DLD1 (cell line): ENCODE measurements at regions not wholly inside any gene's neighbourhood (a gene's known extent, or its start where the extent isn't known, plus 50 kb on each side); places are given as distances from the start of the nearest gene placed in this dataset.

ENCODE experiments used
- in situ Hi-C: cut with HindIII; loops from 2 replicates; pipeline ENCODE4 v1.10.0; 2017; ENCODE audit warnings: low sequenced_read_pairs

DNA sequence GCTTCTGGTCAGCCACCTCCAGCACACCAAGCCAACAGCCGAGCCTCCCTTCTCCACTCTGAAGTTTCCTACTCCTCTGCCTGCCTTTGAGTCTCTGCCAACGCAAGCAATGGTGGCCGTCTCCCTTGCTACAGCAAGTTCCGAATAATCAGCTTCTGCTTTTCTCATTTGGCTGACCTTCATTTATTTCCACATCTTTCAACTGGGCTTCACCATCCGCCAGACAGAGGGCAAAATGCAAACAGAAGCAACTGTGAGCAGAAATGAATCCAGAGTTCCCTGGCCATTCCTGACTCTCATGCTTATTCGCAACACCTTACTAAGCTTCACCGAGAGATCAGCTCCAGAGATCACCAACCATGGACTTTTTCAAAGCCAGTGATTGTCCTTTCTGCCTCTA is 621.0 kb downstream of the NPHP4 start:
- in situ Hi-C loops: no loop called here

DNA sequence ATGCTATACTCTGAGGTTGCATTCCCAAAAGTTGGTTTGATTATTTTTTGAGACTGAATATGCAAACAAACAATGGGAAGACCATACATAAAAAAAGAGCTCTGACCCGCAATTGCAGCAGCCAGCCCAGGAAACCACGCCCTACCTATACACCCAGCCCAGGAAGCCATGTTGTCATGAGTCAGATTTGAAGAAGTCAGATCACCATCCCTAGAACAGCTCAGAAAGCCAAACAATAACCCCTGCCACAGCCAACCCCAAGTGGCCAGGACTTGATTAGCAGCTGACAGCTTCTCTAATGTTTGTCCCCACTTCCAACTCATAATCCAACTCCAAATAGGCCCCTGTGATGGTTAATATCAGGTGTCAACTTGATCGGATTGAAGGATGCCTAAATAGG is 621.9 kb downstream of the NPHP4 start:
- in situ Hi-C loops: no loop called here

DNA sequence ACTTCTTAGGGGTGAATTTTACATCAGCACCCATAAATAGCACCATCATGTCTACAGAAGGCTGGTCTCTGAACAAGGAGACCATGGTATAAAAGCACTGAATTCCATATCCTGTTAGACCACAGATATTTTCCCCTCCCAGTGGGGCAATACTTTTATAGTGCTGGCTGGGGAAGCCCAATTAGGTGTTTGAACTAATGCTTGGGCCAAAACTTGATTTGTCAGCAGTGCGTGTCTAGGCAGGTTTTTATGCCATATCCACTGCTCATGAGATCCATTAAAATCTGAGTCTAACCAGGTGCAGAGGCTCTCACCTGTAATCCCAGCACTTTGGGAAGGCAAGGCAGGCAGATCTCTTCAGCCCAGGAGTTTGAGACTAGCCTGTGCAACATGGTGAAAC is 623.0 kb downstream of the NPHP4 start:
- in situ Hi-C loops: no loop called here

DNA sequence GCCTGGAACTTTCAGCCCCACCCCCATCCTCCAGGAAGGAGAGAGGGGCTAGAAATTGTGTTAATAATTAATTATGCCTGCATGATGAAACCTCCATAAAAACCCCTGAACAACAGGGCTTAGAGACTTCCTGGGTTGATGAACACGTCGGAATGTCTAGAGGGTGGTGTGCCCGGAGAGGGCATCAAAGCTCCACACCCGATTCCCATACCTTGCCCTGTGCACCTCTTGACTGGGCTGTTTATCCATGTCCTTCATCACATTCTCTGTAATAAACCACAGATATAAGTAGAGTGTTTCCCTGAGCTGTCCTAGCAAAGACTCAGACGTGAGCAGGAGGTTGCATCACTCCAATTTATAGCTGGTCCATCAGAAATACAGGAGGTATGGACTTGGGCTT is 624.0 kb downstream of the NPHP4 start:
- in situ Hi-C loops: no loop called here

DNA sequence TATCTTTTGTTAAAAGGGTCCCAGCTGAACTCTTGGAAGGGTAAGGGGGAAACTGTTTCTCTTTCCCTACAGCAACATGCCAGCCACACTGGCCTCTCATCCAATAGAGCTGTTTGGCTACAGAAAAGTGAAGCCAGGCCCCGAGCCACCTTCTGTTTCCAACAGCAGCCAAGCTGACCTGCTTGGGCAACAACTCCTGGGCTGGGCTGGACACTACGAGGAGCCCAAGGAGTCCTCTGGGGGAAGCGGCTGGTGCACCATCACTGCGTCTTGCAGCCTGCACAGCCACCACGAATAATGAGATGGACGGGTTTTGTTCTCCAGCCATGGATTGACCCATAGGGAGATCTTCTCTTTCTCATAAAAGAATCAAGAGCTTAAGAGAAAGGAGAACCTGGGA is 624.9 kb downstream of the NPHP4 start:
- in situ Hi-C loops: no loop called here

DNA sequence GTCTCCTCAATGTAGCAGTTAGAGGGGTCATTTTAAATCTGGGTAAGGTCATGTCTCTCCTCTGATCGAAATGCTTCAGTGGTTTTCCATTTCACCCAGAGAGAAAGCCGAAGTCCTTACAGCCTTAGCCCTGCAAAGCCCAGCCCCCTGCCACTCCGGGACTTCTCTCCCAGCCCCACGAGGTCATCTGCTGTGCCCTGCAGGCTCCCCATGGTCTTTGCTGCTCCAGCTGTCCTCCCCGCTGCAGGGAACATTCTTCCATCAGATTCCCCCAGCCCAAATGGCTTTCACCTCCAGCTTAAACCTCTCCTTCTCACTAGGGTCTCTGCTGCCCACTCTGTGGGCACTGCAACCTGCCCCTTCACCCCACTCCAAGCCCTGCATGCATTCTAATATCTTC is 626.5 kb downstream of the NPHP4 start:
- in situ Hi-C loops: no loop called here

DNA sequence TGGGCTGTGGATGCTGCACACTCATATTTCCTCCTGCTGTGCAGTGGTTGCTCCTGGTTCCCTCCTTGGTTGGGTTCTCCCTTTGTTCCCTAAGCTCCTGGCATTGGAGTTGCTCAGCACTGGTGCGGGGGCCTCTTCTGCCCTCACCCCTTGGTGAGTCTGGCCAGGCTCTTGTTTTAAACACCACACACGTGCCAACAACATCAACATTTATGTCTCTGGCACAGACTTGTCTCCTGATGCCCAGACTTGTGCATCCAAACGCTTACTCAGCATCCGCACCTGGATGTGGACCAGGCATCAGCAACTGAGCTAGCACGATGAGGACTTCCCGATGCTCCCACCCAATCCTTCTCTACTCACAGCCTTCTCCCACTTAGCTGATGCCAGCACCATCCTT is 627.6 kb downstream of the NPHP4 start:
- in situ Hi-C loops: no loop called here

DNA sequence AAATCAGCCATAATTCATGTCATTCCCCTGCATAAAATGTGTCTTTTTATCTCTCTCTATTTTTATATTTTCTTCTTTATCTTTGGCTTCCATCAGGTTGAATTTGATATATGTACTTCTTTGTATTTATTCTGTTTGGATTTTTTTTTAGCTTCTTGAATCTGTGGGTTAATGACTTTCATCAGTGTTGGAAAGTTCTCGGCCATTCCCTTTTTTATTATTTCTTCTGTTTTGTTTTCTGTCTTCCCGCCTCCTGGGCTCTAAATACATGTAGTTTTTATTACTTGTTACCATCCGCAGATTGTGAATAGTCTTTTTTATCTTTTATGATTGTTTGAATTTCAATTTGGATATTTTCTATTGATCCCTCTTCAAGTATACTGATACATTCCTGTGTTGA is 637.5 kb downstream of the NPHP4 start:
- in situ Hi-C loops: no loop called here

DNA sequence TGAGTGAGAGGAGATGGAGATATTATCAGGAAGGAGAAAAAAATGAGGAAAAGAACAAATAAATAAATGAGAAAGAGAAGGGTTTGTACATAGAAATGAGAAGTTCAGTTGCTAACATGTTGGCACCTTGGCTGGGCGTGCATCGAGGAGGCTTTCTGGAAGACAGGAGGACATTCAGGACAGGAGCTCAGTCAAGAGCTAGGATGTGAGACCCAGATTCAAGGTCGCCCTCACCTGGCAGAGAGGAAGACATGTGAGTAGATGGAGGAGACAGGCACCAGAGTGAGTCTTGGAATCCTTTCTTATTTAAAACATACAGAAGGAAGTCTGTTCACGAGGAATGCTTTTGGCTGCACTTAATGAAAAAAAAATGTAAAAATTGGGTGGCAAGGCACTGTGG is 640.9 kb downstream of the NPHP4 start:
- in situ Hi-C loops: no loop called here

DNA sequence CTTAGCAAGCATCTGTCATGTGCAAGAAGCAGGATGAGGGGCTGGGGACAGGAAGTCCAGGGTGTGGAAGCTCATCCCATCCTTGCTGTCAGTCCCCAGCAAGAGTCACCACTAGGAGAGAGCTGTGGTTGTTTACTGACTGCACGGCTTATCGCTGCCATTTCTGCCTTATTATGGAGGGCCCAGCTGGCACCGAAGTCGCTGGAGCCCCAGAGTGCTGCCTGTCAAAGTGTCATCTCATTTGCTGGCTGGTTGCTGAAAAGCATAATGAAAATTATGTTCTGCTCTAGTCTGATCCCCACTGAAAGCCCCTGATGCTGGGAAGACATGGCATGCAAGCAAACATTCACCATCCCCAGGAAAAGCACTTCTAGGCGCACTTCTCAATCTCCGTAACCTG is 642.7 kb downstream of the NPHP4 start:
- in situ Hi-C loops: no loop called here

DNA sequence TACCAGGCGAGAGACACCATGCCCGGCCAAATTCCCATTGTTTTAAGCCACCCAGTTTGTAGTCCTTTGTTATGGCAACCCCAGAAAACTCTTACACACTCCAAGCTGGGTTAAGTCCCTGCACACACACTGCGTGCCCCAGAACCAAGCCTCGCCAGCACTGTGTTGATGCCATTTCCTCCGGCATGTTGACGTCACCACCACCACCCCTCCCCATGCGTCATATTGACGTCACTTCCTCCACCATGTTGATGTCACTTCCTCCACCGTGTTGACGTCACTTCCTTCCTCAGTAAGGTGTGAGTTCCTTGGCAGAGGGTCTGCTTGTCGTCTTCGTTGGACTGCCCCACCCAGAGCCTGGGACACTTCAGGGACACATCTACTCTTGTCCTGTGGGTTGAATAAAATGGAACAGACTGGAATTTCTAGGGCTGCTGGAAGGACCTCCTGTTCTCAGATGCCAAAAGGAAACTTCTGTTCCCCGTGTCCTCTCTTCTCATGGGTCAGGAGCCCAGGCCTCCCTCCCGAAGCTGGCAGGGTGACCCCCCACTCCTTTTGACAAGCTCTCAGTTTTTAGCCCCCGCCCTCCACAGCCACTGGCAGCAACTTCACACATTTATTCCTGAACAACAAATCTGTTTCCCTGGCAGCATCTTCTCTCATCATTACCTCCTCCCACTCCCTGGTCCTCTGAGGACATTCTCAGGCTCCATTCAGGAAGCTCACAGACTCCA is 643.3 kb downstream of the NPHP4 start:
- in situ Hi-C loops: no loop called here

DNA sequence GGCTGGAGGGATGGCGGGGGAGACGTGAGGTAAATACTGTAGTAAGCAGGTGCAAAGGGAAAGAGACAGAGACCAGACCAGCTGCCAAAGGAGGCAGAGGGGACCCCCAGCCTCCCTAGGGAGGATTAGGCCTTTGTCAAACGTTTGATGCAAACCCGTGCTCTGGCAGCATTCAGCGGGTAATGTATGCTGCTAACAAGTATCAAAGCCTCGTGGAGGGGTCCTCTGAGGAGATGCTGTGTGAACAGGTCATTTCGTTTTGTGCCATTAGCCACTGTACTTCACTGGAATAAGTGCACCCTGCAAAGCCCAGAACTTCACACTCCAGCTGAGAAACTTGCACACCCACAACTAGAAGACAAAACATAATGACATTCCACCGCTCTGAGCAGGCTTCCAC is 644.5 kb downstream of the NPHP4 start:
- in situ Hi-C loops: no loop called here

DNA sequence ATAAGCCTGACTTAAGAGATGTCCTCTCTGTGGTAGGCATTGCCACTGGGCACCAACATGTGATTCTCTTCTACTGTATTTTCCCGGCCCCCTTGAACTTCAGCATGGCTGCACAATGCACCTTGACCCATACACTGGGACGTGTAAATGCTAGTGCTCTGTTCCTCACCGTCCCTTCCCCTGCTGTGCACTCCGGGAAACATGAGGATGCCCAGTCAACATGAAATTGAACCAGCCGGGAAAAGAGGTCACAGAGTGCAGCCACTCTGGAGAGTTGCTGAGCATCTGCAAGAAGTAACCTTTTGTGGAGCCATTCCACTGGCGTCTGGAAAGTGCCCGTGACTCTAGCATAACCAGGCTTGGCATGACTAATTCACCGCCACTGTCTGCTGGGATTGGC is 646.7 kb downstream of the NPHP4 start:
- in situ Hi-C loops: no loop called here

DNA sequence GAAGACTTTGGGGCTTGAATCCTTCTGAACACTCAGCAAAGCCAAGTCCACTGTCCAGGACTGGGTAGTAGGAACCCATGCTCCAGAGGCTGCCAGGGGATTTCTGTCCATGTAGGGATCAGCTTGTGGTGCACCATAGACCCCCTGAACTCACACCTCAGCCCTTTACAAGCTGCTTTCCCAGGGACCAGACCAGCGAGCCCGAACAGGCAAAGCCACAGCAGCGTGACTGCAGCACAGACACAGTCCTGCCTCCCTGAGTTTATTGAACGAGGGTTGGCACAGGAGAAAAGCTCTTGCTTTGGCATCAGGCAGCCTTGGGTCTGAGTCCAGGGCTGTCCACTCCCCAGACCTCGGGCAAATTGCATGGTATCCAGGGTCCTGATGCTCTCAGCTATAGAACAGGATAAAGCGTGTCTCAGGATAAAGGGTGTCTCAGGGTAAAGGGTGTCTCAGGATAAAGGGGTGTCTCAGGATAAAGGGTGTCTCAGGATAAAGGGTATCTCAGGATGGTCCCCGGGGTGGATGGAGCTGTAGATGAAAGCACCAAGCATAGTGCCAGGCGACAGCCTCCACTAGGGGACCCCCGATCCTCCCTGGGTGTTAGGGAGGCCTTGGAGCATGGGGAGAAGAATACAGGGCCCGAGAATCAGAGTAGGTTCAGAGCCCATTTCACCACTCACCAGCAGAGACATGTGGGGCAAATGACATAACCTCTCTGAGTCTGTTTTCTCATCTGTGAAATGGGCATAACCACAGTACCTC is 648.8 kb downstream of the NPHP4 start:
- in situ Hi-C loops: no loop called here

DNA sequence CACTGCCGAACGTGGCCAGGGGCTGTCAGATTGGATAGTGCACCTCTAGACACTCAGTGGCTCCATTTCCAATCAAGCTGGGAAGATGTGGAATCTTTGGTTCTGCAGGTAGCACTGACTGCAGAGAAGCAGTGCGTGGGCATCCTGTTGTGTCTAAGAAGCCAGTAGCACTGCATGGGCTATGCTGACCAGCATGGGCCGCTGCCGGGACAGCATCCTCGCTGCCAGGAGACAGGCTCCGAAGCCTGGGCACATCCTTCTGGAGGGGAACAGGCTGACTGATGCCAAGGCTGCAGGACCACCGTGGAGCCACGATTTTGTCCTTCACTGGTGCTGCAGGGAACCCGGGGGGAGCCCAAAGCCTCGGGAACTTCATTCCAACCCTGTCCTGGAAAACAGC is 649.4 kb downstream of the NPHP4 start:
- in situ Hi-C loops: no loop called here

DNA sequence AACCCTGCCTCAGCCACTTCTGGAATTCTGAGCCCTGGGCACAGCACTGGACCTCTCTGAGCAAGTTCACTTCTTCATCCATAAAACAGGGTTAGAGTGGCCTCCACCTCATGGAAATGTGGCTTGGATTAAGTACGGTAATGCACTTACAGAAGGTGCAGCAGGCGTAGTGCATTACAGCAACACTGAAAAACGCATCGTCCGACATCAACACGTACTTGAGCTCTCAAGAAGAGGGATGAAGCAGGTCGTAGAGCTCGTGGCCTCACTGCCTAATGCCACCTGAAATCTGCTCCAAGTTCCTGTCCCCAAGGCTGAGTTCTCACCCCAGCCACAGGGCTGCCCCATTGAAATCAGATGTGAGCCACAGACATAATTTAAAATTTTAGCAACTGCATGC is 650.1 kb downstream of the NPHP4 start:
- in situ Hi-C loops: no loop called here

DNA sequence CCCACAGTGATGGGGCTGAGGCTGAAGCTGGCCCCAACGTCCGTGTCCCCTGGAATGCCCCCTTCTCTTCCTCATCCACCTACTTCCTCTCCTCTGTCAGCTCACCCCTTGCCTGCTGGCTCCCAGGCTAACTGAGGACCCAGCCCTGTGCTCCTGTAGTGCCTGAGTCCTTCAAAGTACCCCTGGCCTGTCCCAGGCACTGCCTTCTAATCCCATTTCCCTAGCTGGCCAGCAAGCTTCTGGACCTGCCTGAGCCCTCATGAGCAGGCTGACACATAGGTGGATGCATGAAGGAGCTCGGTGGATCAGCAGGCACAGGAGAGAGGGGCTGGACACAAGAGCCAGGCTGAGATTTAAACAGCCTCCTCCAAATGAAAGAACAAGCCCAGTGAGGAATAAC is 650.8 kb downstream of the NPHP4 start:
- in situ Hi-C loops: no loop called here

DNA sequence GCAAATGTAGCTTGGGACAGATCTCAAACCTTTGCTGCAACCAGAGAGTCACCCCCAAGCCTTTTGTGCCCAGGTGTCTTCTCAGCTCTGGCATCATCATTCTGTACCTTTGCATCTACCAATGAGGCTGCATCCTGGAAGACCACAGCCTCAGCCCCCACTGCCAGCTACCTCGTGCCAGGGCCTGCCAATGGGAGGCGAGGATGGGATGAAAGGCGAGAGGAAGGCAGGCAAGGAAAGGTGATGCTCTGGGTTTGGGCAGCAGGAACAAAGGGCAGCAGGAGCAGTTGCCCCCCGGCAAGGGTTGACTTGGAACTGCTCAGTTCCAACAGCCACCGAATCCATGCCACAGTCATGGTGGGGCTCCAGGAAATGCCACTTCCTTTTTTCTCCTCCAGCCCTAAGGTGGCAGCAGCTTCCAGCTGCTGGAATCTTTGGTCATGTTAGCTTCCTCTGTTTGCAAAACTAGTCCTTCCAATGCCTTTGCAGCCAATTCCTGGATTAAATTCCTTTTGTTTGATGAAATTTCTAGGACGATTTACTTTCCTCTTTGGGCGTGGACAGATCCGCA is 651.6 kb downstream of the NPHP4 start:
- in situ Hi-C loops: no loop called here

DNA sequence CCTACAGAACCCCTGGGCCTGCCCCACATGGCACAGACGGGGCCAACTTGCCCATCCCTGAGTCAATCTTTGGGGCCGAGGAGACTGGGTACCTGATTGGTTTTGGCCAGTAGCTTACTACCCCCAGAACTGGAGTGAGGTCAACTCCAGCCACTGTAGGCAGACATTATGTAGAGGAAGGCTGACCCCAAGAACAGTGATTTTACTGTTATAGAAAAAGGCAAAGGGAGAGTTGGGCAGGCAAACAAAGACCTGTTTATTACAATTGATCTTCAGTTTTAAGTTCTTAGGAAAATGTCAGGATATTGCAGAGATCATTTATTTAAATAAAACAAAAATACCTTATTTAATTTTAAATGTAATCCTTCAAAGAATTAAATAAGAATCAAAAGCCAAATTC is 653.8 kb downstream of the NPHP4 start:
- in situ Hi-C loops: no loop called here

DNA sequence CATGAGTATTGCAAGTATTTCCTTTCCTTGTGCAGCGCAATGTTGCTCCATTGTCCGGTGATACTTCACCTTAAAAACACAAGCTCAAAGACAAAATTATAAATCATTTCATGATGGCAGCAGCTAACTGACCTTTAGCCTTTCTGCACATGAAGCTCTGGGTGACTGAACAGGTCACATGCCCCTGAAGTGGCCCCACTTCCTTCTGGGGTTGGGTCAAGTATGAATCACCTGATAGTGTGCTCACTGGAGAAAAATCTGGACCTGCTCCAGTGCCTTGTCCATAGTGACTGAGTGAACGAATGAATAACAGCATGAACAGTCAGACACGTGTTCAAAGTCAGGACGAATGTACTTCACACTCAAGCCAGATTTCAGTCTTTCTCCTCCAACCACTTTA is 658.9 kb downstream of the NPHP4 start:
- in situ Hi-C loops: no loop called here

DNA sequence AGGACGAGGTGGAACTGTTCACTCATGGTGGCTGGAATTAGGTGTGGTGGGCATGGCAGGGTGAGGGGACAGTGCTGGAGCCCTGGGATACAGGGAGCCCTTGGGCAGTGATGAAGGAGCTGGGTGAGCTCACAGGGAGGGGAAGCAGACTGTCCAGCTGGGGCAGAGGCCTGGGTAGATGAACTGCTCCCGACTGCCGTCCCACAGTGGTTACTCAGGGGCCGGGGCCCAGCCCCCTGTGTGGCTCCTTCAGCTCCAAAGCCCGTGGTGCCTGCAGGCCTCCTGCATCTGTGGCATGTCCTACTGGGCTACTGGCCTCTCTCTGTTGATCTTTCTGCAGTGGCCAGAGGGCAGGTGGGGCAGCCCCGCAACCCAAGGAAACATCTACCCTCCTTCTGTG is 661.1 kb downstream of the NPHP4 start:
- in situ Hi-C loops: no loop called here

DNA sequence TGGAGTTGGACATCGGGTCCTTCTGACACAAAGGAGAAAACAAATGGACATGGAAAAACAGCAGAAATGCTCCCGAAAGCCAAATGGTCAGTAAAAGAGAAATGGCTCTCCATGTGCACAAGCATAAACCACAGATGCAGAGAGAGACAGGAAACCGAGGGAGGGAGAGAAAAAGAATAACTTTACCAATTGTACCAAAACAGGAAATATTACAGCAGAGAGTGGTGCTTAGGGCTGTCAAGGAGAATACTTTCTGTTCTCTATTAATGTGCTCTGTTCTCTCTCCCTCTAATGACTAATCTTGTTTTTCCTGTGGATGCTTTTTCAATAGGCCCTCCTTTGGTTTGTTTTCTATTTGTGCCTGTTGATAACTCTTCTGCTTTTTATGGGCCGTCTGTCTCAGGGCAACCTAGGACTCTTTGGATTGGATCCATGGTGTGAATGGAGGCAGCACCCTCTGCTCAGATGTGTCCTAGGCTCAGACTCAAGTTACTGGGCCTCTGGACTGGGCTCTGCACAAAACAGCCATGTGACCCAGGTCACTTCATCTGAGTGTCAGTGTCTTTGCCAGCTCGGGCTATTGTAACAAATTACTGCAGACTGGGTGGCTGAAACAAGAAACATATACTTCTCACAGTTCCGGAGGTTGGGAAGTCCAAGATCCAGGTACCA is 663.0 kb downstream of the NPHP4 start:
- in situ Hi-C loops: no loop called here
